ENCODE measurements at regions not wholly inside any gene's neighbourhood (a gene's known extent, or its start where the extent isn't known, plus 50 kb on each side); places are given as distances from the start of the nearest gene placed in this dataset.

DNA sequence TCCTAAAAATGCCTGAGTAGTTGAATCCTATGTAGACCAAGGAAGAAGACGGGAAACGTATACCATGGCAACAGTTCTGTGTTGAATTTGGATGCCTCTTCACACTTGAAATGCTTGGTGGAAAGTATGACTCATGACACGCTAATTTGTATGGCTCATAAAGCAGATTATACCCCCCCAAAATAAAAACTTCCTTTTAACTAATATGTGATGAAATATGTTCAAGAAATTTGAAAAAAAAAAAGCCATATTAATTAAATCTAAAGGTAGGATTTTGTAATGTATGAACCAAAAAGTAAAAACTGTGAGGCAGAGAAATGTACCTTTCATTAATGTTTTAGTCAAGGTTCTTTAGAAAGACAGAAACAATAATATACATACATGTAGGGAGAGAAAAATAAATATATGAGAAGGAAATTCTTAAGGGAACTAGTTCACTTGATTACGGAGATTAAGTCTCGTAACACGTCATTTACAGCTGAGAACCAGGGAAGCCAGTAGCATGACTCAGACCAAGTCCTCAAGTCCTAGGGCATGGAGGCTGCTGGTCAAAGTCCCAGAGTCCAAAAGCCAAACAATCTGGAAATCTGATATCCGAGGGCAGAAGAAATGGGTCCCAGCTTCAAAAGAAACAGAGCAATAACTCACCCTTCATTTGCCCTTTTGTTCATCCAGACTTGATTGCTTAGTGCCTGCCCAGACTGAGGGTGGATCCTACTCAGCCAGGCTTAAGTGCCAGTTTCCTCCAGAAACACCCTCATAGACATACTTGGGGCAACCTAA lies 485.1 kb downstream of the SEMA3D start:
- TF ChIP-seq, protein P1, sequence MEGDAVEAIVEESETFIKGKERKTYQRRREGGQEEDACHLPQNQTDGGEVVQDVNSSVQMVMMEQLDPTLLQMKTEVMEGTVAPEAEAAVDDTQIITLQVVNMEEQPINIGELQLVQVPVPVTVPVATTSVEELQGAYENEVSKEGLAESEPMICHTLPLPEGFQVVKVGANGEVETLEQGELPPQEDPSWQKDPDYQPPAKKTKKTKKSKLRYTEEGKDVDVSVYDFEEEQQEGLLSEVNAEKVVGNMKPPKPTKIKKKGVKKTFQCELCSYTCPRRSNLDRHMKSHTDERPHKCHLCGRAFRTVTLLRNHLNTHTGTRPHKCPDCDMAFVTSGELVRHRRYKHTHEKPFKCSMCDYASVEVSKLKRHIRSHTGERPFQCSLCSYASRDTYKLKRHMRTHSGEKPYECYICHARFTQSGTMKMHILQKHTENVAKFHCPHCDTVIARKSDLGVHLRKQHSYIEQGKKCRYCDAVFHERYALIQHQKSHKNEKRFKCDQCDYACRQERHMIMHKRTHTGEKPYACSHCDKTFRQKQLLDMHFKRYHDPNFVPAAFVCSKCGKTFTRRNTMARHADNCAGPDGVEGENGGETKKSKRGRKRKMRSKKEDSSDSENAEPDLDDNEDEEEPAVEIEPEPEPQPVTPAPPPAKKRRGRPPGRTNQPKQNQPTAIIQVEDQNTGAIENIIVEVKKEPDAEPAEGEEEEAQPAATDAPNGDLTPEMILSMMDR (IDR thresholded peaks at IDR 0.05): no peak
- DNase-seq (ENCODE audit: low spot score): no peak
- no peak overlapping the region for H3K4me3 ChIP-seq
- H3K27ac ChIP-seq: no peak overlapping the region

DNA sequence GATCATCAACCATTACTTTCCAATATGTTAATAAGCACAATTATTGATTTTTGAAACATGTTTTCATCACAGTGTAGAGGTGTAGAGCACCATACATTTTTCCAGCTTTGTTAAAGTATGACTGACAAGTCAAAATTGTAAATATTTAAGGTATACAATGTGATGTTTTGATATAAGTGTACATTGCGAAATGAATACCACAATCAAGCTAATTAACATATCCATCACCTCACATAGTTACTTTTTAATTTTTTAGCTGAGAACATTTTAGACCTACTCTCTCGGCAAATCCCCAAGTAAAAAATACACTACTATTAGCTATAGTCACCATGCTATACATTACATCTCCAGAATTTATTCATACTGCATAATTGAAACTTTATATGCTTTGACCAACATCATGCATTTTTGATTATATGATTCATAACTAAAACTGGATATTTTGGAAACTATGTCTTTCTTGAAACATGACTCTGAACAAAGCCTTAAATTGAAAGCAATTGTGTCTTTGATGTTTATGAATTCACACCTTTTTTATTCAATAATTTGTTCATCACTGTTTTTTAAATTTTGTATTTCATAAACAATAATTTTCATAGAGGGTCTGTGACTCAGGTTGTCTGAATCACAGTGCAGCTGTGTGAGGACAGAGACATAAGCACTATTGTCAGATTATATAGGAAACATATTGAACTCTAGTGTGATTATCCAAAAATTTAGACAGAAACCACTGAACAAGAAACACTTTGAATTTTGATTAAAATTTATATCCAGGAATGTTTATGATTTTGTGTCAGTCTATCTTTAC lies 486.1 kb downstream of the SEMA3D start:
- DNase-seq (ENCODE audit: low spot score): no peak
- H3K27ac ChIP-seq: no peak overlapping the region
- H3K4me3 ChIP-seq: no peak overlapping the region
- TF ChIP-seq, protein P1 (IDR thresholded peaks at IDR 0.05): no peak

DNA sequence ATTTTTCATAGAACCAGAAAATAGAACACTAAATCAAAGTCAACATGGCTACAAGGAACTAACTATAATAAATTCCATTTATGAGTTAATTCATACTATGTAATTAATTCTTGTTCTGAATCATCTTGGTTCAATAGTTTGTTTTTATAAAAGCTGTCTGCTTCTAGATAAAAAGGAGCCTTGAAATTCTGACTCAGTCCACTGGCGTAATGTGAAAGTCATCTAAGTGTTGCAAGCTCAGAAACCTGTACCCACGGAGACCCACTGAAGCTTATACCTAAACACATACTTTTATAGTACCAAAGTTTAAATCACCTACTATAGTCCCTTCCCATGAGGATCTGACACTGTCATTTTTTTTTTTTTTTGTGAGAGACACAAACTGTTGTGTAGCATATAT lies 489.4 kb downstream of the SEMA3D start:
- Histone ChIP-seq H3K27ac (no peak overlapping the region), H3K4me3 (no peak overlapping the region)
- DNase-seq (ENCODE audit: low spot score): no peak
- TF ChIP-seq, protein P1 (IDR thresholded peaks at IDR 0.05): no peak

DNA sequence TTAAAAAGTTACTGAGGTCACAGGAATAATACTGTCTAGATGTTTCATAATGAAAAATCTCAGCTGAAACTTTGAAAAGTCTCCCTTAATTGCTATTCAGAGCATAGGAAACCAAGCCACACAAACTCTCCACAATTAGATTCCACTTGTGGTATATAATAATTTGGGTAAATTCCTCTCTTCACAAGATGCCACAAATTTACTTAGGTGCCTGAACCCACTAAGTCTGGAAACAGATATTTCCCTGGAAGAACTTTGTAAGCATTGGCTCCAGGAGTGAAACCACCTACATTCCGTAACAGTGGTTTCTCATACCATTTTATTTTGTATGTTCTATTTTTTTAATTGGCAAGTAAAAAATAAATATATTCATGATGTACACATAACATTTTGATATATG lies 493.4 kb downstream of the SEMA3D start:
- TF ChIP-seq, protein P1 (IDR thresholded peaks at IDR 0.05): no peak
- no peak overlapping the region for H3K4me3 ChIP-seq
- no peak overlapping the region for H3K27ac ChIP-seq
- no peak for DNase-seq (ENCODE audit: low spot score)

DNA sequence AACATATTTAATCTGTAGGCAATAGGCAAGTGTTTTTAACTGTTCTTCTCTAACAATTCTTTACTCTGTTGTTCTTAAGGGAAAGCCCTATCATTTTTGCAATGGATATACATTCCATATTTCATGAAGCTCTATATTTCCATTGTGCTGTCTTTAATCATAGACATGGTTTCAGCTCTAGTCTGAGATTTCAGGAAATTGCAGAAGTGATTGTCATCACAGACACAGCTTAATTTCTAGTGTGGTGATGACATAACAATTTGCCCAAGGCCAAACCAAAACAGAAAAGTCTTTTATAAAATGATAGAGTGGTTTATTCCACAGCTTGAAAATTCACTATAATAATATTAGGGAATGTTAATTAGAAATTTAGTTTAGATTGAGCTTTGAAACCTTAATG lies 494.1 kb upstream of the SEMA3A start:
- Histone ChIP-seq H3K4me3 (no peak overlapping the region), H3K27ac (no peak overlapping the region)
- DNase-seq (ENCODE audit: low spot score): no peak
- TF ChIP-seq, protein P1 (IDR thresholded peaks at IDR 0.05): no peak

DNA sequence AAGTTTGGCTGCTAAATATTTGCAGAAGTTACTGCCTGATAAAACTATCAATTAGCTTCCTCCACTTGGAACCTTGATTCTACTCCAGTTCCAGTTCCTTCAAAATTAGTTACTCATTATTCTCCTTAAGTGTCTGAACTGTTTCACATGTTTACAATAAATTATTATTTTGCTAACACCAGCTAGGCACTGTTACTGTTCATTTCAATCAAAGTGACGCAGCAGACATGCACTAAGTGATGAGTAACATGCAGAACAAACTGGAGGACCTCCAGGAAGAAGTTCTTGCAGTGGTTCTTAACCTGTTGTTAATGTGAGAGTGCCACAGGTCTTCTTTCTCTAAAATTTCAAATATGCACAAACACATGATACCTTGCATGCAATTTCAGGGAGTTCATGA lies 491.8 kb upstream of the SEMA3A start:
- Histone ChIP-seq H3K27ac (no peak overlapping the region), H3K4me3 (no peak overlapping the region)
- TF ChIP-seq, protein P1 (IDR thresholded peaks at IDR 0.05): no peak
- no peak for DNase-seq (ENCODE audit: low spot score)
